WTC11 (cell line): ENCODE measurements at regions not wholly inside any gene's neighbourhood (a gene's known extent, or its start where the extent isn't known, plus 50 kb on each side); places are given as distances from the start of the nearest gene placed in this dataset.

Source experiments
- ATAC-seq: fragments of 200-7000 bp; cut with Tn5 transposase; 2 replicates; pipeline ENCODE4 v1.10.0; 2021; ENCODE audit warnings: mild to moderate bottlenecking, moderate library complexity
- CTCF ChIA-PET: fragments of 300-600 bp; sonication (Branson Sonifier 250); formaldehyde crosslinking; loops from one replicate; lab custom pipeline; 2021; ENCODE audit warnings: antibody characterized with exemption; lab: Charles Lee
- POLR2A ChIA-PET: fragments of 350-600 bp; sonication (Branson Sonifier 250); formaldehyde crosslinking; loops from one replicate; lab custom pipeline; 2021; ENCODE audit warnings: antibody characterized with exemption; lab: Charles Lee
- DNase-seq: peaks from one replicate; pipeline ENCODE4 v3.0.0; 2021; ENCODE audit warnings: low spot score
- H3K27ac Mint-ChIP-seq: 2 replicates; pipeline ENCODE4 v1.8.0; 2021; ENCODE audit warnings: mixed read lengths
- H3K27me3 Mint-ChIP-seq: 2 replicates; pipeline ENCODE4 v1.8.0; 2021; ENCODE audit warnings: low read depth, mild to moderate bottlenecking, moderate library complexity, mixed read lengths
- H3K36me3 Mint-ChIP-seq: 2 replicates; pipeline ENCODE4 v1.8.0; 2021; ENCODE audit warnings: mixed read lengths
- H3K4me1 Mint-ChIP-seq: 2 replicates; pipeline ENCODE4 v1.8.0; 2022; ENCODE audit warnings: mixed read lengths
- H3K4me3 Mint-ChIP-seq: 2 replicates; pipeline ENCODE4 v1.8.0; 2021; ENCODE audit warnings: mild to moderate bottlenecking, moderate library complexity, mixed read lengths
- H3K9me3 Mint-ChIP-seq: 2 replicates; pipeline ENCODE4 v1.8.0; 2021; ENCODE audit warnings: mixed read lengths
- AFF4 ChIP-seq: sonication (generic); formaldehyde crosslinking; IDR thresholded peaks from 2 replicates; pipeline ENCODE4 v1.8.1; 2023; ENCODE audit warnings: mild to moderate bottlenecking, missing genetic modification reagents, borderline replicate concordance
- ATF6 ChIP-seq: sonication (generic); formaldehyde crosslinking; IDR thresholded peaks from 2 replicates; pipeline ENCODE4 v1.8.1; 2023; ENCODE audit warnings: mild to moderate bottlenecking, missing genetic modification reagents
- EMX1 ChIP-seq: fragments of 250-450 bp; sonication (Bioruptor Pico); IDR thresholded peaks from 2 replicates; pipeline ENCODE4 v1.8.0; 2021; ENCODE audit warnings: mild to moderate bottlenecking
- ESRRA ChIP-seq: sonication (generic); formaldehyde crosslinking; IDR thresholded peaks from 2 replicates; pipeline ENCODE4 v1.8.1; 2022; ENCODE audit warnings: mild to moderate bottlenecking, missing genetic modification reagents, borderline replicate concordance
- FOXP4 ChIP-seq: sonication (generic); formaldehyde crosslinking; IDR thresholded peaks from 2 replicates; pipeline ENCODE4 v1.8.0; 2022; ENCODE audit warnings: mild to moderate bottlenecking, missing genetic modification reagents
- IRF1 ChIP-seq: sonication (generic); formaldehyde crosslinking; IDR thresholded peaks from 2 replicates; pipeline ENCODE4 v1.8.0; 2023; ENCODE audit warnings: missing genetic modification reagents
- MAX ChIP-seq: sonication (generic); formaldehyde crosslinking; IDR thresholded peaks from 2 replicates; pipeline ENCODE4 v1.8.0; 2022; ENCODE audit warnings: mild to moderate bottlenecking, missing genetic modification reagents
- NFATC4 ChIP-seq: fragments of 250-450 bp; sonication (Bioruptor Pico); IDR thresholded peaks from 2 replicates; pipeline ENCODE4 v1.9.0; 2021; ENCODE audit warnings: mild to moderate bottlenecking
- NFE2L1 ChIP-seq: sonication (generic); formaldehyde crosslinking; IDR thresholded peaks from 2 replicates; pipeline ENCODE4 v1.8.1; 2023; ENCODE audit warnings: missing genetic modification reagents
- NFYB ChIP-seq: sonication (generic); formaldehyde crosslinking; conservative IDR thresholded peaks from 2 replicates; pipeline ENCODE4 v1.8.0; 2022; ENCODE audit warnings: low read depth, missing genetic modification reagents
- PRDM15 ChIP-seq: sonication (generic); formaldehyde crosslinking; IDR thresholded peaks from 2 replicates; pipeline ENCODE4 v1.8.0; 2022; ENCODE audit warnings: missing genetic modification reagents
- SOX15 ChIP-seq: fragments of 250-450 bp; sonication (Bioruptor Pico); IDR thresholded peaks from 2 replicates; pipeline ENCODE4 v1.9.0; 2021; ENCODE audit warnings: mild to moderate bottlenecking
- SP1 ChIP-seq: sonication (generic); formaldehyde crosslinking; conservative IDR thresholded peaks from 2 replicates; pipeline ENCODE4 v1.8.1; 2022; ENCODE audit warnings: missing genetic modification reagents
- USF2 ChIP-seq: sonication (generic); formaldehyde crosslinking; IDR thresholded peaks from 2 replicates; pipeline ENCODE4 v1.8.1; 2023; ENCODE audit warnings: mild to moderate bottlenecking, missing genetic modification reagents, moderate library complexity
- ZNF416 ChIP-seq: fragments of 250-450 bp; sonication (Bioruptor Pico); IDR thresholded peaks from 2 replicates; pipeline ENCODE4 v1.9.0; 2021; ENCODE audit warnings: mild to moderate bottlenecking, inconsistent platforms
- ZNF512 ChIP-seq: sonication (generic); formaldehyde crosslinking; IDR thresholded peaks from 2 replicates; pipeline ENCODE4 v1.8.1; 2022; ENCODE audit warnings: missing genetic modification reagents, borderline replicate concordance
- ZNF671 ChIP-seq: fragments of 250-450 bp; sonication (Bioruptor Pico); IDR thresholded peaks from 2 replicates; pipeline ENCODE4 v1.8.0; 2021; ENCODE audit warnings: mild to moderate bottlenecking
- ZSCAN18 ChIP-seq: fragments of 250-450 bp; sonication (Bioruptor Pico); IDR thresholded peaks from 2 replicates; pipeline ENCODE4 v2.1.2; 2022; ENCODE audit warnings: mild to moderate bottlenecking, moderate library complexity

- ChIA-PET POLR2A (interaction anchor here (0.6 kb wide), 1 partner anchor 46 kb away, joined by 3 read pairs; no protein-coding TSS in a partner anchor), CTCF (no interaction called here)
- TF ChIP-seq AFF4, result no peak
- no peak for TF ChIP-seq MAX (CRISPR knock-in tag)
- H3K27me3 Mint-ChIP-seq, result peaks cover 8% of the 10 kb centered on the region
- peaks cover 2% of the 10 kb centered on the region; the same call in 1 of the 2 replicates for H3K4me1 Mint-ChIP-seq
- ATAC-seq, result no peak
- H3K36me3 Mint-ChIP-seq, result no peaks in the 10 kb centered on the region
- no peak overlapping the region for H3K4me3 Mint-ChIP-seq
- H3K27ac Mint-ChIP-seq, result no peak overlapping the region
- no peak for DNase-seq
- H3K9me3 Mint-ChIP-seq, result no peaks in the 10 kb centered on the region
Observed at GRCh38 chr20:5489601-5490000, 121.2 kb downstream of the GPCPD1 start.

GRCh38 chr20:5488823-5489222 lies 122.0 kb downstream of the GPCPD1 start:
- no peak for DNase-seq
- ChIA-PET POLR2A (no interaction called here), CTCF (no interaction called here)
- Mint-ChIP-seq H3K27ac (no peak overlapping the region), H3K4me3 (no peak overlapping the region), H3K4me1 (peaks cover 6% of the 10 kb centered on the region; the same call in 1 of the 2 replicates), H3K36me3 (no peaks in the 10 kb centered on the region), H3K9me3 (no peaks in the 10 kb centered on the region), H3K27me3 (peaks cover 8% of the 10 kb centered on the region)
- no peak for ATAC-seq
- no peak for TF ChIP-seq ZNF512
- TF ChIP-seq IRF1 (CRISPR knock-in tag), result no peak
- no peak for TF ChIP-seq ZNF671 (CRISPR knock-in tag)
- no peak for TF ChIP-seq EMX1 (CRISPR knock-in tag)
- TF ChIP-seq NFATC4, result no peak
- no peak for TF ChIP-seq FOXP4 (CRISPR knock-in tag)
- TF ChIP-seq NFE2L1 (CRISPR knock-in tag), result no peak
- no peak for TF ChIP-seq ZSCAN18 (CRISPR knock-in tag)
- no peak for TF ChIP-seq USF2 (CRISPR knock-in tag)
- no peak for TF ChIP-seq SOX15
- no peak for TF ChIP-seq ATF6 (CRISPR knock-in tag)
- no peak for TF ChIP-seq PRDM15 (CRISPR knock-in tag)
- TF ChIP-seq NFYB (CRISPR knock-in tag), result no peak
- TF ChIP-seq ESRRA, result no peak
- no peak for TF ChIP-seq ZNF416 (CRISPR knock-in tag)
- TF ChIP-seq SP1, result no peak
